NCI-H2029 (cell line): ENCODE measurements at regions not wholly inside any gene's neighbourhood (a gene's known extent, or its start where the extent isn't known, plus 50 kb on each side); places are given as distances from the start of the nearest gene placed in this dataset.

Experiments used
- DNase-seq: peaks from one replicate; lab custom pipeline; 2025; lab: John Stamatoyannopoulos, UW

GRCh38 chr2:67974559-67975430 lies 88.0 kb downstream of the C1D start:
- peak; percentile 77 for DNase-seq

- DNase-seq = no peak
Observed at GRCh38 chr2:67977464-67977863, 85.3 kb downstream of the C1D start.

GRCh38 chr2:67982956-67983355 lies 79.8 kb downstream of the C1D start:
- no peak for DNase-seq

GRCh38 chr2:67984600-67984999 lies 78.2 kb downstream of the C1D start:
- DNase-seq = no peak

GRCh38 chr2:67985586-67985985 lies 77.2 kb downstream of the C1D start:
- no peak for DNase-seq

GRCh38 chr2:67986258-67986657 lies 76.5 kb downstream of the C1D start:
- DNase-seq = no peak
